ENCODE measurements at regions not wholly inside any gene's neighbourhood (a gene's known extent, or its start where the extent isn't known, plus 50 kb on each side); places are given as distances from the start of the nearest gene placed in this dataset.
"Not testable (repeated sequence)": the region's sequence is repeated elsewhere in the genome, so short reads cannot be mapped to it uniquely, and the experiment has no call there.

DNA sequence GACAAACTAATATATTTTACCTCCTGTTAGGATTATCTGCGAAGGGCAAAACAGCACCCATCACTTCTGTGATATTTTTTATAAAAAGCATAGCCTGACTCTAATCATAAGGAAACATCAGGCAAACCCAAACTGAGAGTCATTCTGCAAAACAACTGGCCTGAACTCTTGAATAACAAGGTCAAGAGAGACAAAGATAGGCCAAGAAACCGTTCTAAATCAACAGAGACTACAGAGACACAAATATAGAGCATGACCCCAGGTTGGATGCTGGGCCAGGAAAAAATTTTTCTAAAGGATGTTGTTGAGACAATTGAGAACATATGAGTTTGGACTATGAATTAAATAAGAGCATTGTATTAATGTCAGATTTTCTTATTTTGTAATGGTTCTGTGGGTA, 384.9 kb downstream of the NFIB start:
- Mint-ChIP-seq H3K4me1 (ENCODE audit: low read depth) (no peaks in the 10 kb centered on the region), H3K4me3 (no peak overlapping the region), H3K9me3 (ENCODE audit: insufficient read depth) (no peaks in the 10 kb centered on the region), H3K36me3 (ENCODE audit: low read depth) (no peaks in the 10 kb centered on the region), H3K27ac (no peak overlapping the region), H3K27me3 (ENCODE audit: low read depth) (no peaks in the 10 kb centered on the region)
- ChIA-PET CTCF (no interaction called here), POLR2A (no interaction called here)
- DNase-seq: no peak
- ATAC-seq: no peak

DNA sequence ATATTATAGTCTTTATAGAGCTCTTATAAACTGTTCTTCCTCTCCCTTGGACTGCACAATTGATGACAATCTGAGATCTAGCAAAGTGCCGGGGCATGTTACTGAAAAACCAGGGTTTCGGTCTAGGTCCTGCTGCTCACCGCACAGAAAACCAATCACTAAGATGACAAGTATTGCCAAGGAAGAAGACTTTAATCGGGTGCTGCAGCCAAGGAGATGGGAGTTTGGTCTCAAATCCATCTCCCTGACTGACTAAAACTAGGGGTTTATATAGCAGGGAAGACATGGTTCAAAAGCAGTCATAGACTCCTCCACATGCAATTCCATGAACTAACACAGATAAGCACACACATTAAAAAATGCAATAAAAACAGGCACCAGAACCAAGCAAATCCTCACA, 390.6 kb downstream of the NFIB start:
- Mint-ChIP-seq H3K27ac (no peak overlapping the region), H3K36me3 (ENCODE audit: low read depth) (no peaks in the 10 kb centered on the region), H3K9me3 (ENCODE audit: insufficient read depth) (peaks cover 6% of the 10 kb centered on the region), H3K4me3 (no peak overlapping the region), H3K27me3 (ENCODE audit: low read depth) (no peaks in the 10 kb centered on the region), H3K4me1 (ENCODE audit: low read depth) (no peaks in the 10 kb centered on the region)
- no peak for ATAC-seq
- ChIA-PET CTCF (no interaction called here), POLR2A (no interaction called here)
- no peak for DNase-seq

DNA sequence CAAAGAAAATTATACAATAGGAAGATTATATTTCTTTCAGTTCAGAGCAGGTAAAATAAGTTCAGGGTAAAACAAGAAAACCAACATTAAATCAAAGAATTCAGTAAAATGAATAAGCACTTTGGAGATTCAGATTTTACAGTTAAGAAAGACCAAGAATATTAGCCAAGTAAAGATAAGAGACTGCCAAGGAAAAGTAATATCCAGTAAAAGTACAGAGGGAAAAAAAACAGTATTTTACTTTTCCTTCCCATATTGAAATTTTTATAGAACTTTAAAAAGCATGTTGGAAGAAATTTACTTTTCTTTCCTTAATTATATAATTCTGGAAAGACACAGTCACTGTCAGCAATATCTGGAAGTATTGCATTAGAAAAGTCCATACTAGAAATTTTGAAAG, 393.4 kb downstream of the NFIB start:
- peaks cover 6% of the 10 kb centered on the region for H3K9me3 Mint-ChIP-seq (ENCODE audit: insufficient read depth)
- H3K36me3 Mint-ChIP-seq (ENCODE audit: low read depth): no peaks in the 10 kb centered on the region
- H3K27me3 Mint-ChIP-seq (ENCODE audit: low read depth): no peaks in the 10 kb centered on the region
- ChIA-PET CTCF (no interaction called here), POLR2A (no interaction called here)
- ATAC-seq: no peak
- no peaks in the 10 kb centered on the region for H3K4me1 Mint-ChIP-seq (ENCODE audit: low read depth)
- DNase-seq: no peak
- H3K4me3 Mint-ChIP-seq: no peak overlapping the region
- no peak overlapping the region for H3K27ac Mint-ChIP-seq

DNA sequence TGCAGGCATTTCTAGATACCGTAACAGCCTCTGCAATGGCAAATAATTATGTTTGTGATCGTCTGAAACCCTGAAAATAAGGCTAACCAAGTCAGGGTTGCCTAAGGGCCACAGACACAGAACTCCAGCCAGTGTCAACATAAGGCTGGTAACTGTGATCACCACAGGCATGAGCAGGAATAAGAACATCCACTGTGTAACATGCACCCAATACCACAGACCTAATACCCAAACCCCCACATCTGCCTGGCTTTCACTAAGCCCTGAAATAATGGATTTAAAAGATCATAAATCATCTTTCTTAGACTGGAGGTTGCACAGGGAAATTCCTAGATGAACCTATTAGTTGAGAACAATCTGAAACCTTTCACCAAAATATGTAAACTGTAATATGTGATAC, 394.5 kb downstream of the NFIB start:
- Mint-ChIP-seq H3K4me1 (ENCODE audit: low read depth) (no peaks in the 10 kb centered on the region), H3K27me3 (ENCODE audit: low read depth) (no peaks in the 10 kb centered on the region), H3K4me3 (no peak overlapping the region), H3K36me3 (ENCODE audit: low read depth) (no peaks in the 10 kb centered on the region), H3K9me3 (ENCODE audit: insufficient read depth) (peaks cover 6% of the 10 kb centered on the region), H3K27ac (no peak overlapping the region)
- CTCF ChIA-PET: no interaction called here
- DNase-seq (no peak), ATAC-seq (no peak)
- POLR2A ChIA-PET: no interaction called here

DNA sequence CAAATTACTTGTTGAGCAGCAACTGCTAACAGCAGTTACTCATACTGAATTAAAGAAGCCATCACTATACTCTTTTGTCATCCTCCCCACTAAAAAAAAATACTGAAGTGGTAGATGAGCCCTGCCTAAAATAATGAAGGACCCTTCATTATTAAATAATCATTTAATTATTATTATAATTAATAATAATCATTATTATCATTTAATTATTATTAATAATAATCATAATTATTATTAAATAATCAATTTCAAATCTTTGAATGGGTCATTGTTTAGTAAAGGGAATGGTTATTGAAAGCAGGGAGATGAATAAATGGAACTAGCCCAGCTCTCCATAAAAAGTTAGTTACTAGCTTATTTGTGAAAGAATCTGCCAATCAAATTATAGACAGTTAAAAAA, 396.4 kb downstream of the NFIB start:
- Mint-ChIP-seq H3K4me3 (no peak overlapping the region), H3K36me3 (ENCODE audit: low read depth) (no peaks in the 10 kb centered on the region), H3K27me3 (ENCODE audit: low read depth) (no peaks in the 10 kb centered on the region), H3K27ac (no peak overlapping the region), H3K4me1 (ENCODE audit: low read depth) (no peaks in the 10 kb centered on the region), H3K9me3 (ENCODE audit: insufficient read depth) (no peaks in the 10 kb centered on the region)
- no peak for ATAC-seq
- POLR2A ChIA-PET: no interaction called here
- DNase-seq: no peak
- CTCF ChIA-PET: no interaction called here

DNA sequence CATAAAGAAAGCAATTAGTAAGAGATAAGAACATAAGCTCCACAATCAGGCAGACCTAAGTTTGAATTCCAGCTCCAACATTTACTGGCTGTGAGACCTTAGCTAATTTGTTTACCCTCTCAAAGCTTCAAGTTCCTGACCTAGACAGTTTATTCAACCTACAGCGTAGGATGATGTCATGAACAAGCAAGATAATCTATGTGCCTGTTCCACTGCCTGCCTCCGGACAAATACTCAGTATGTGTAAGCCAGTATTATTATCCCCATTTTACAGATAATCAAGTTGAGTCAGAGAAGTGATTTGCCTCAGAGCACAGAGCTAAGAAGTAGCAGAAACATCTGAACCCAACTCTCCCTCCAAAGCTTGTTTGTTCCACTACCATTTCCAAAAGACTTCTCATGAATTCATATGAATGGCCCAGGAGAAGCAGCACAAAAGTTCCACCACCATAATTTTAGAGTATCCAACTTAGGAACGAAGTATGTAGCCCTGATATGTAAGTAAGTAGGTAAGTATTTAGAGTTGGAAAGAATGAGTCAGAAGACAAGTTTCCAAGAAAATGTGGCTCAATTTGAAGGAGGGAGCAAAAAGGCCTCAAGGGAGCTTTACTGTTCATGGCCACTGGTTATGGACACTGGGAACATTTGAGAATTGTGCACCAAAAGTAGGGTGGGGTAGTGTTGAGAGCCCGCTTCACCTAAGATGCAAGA, 398.2 kb downstream of the NFIB start:
- Mint-ChIP-seq H3K4me1 (ENCODE audit: low read depth) (no peaks in the 10 kb centered on the region), H3K36me3 (ENCODE audit: low read depth) (no peaks in the 10 kb centered on the region), H3K9me3 (ENCODE audit: insufficient read depth) (no peaks in the 10 kb centered on the region), H3K27ac (no peak overlapping the region), H3K27me3 (ENCODE audit: low read depth) (no peaks in the 10 kb centered on the region), H3K4me3 (no peak overlapping the region)
- CTCF ChIA-PET: no interaction called here
- POLR2A ChIA-PET: no interaction called here
- ATAC-seq (no peak), DNase-seq (no peak)

DNA sequence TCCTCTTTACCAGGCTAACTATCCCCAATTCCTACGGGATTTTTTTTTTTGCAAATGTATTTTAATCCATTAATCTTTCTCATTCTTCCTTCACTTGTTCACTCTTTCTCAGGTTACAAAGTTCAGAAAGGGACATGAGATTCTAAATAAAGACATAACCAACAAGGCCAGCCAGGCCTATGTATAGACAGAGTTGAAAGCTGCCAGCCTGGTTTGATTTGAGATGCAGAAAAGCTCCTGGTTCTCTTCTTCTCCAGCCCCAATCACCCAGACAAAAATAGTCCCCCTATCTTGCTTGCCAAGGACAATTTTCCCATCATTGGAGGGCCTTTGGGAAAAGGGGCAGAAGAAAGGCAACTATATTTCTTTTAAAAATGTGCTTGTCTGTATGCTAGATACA, 398.8 kb downstream of the NFIB start:
- Mint-ChIP-seq H3K4me3 (no peak overlapping the region), H3K4me1 (ENCODE audit: low read depth) (no peaks in the 10 kb centered on the region), H3K27me3 (ENCODE audit: low read depth) (no peaks in the 10 kb centered on the region), H3K9me3 (ENCODE audit: insufficient read depth) (no peaks in the 10 kb centered on the region), H3K36me3 (ENCODE audit: low read depth) (no peaks in the 10 kb centered on the region), H3K27ac (no peak overlapping the region)
- ChIA-PET CTCF (no interaction called here), POLR2A (no interaction called here)
- ATAC-seq (no peak), DNase-seq (no peak)

DNA sequence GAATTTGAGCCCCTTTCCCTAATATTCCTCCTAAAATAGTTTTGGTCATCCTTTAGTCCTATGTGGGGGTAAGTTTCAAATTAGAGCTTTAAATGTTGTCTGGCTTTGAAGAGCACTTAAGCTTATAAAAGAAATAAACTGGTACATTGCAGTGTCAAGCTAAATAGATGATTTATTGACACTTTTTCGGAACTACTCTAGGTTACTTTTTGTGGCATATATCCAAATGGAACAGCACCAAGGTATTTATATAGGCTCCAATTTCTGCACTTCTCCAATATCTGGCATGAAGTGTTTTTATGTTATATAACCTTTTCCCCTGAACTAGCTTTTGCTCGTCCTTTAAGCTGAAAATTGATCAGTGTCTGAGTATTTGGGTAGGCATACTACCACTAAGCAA, 402.5 kb downstream of the NFIB start:
- Mint-ChIP-seq H3K4me3 (no peak overlapping the region), H3K9me3 (ENCODE audit: insufficient read depth) (no peaks in the 10 kb centered on the region), H3K27me3 (ENCODE audit: low read depth) (no peaks in the 10 kb centered on the region), H3K36me3 (ENCODE audit: low read depth) (no peaks in the 10 kb centered on the region), H3K4me1 (ENCODE audit: low read depth) (no peaks in the 10 kb centered on the region), H3K27ac (no peak overlapping the region)
- ChIA-PET CTCF (no interaction called here), POLR2A (no interaction called here)
- ATAC-seq: no peak
- no peak for DNase-seq

DNA sequence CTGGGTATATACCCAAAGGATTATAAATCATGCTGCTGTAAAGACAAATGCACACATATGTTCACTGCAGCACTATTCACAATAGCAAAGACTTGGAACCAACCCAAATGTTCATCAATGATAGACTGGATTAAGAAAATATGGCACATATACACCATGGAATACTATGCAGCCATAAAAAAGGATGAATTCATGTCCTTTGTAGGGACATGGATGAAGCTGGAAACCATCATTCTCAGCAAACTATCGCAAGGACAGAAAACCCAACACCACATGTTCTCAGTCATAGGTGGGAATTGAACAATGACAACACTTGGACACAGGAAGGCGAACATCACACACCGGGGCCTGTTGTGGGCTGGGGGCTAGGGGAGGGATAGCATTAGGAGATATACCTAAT, 406.1 kb downstream of the NFIB start:
- POLR2A ChIA-PET; H3K27ac Mint-ChIP-seq; H3K9me3 Mint-ChIP-seq (ENCODE audit: insufficient read depth); H3K4me3 Mint-ChIP-seq; ATAC-seq; H3K27me3 Mint-ChIP-seq (ENCODE audit: low read depth); H3K36me3 Mint-ChIP-seq (ENCODE audit: low read depth); H3K4me1 Mint-ChIP-seq (ENCODE audit: low read depth); DNase-seq; CTCF ChIA-PET: not testable (repeated sequence)

DNA sequence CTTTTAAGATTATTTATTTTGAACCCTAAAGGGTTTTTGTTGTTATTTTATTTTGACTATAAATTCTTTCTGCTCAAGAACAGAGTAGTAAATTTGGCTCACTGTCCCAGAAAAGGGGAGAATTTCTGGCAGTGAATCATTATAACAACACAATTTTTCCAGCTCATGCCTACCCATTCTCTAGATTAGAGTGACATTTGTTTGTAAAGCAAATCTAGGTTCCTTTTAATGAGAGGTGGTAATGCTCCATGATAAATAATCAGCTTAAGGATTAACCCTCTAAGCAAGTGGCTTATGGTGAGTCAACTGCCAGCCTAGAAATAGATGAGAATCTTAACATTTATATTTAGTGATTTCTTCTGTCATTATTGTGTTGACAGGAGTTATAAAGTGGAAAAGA, 409.2 kb downstream of the NFIB start:
- no peaks in the 10 kb centered on the region for H3K36me3 Mint-ChIP-seq (ENCODE audit: low read depth)
- ChIA-PET CTCF (no interaction called here), POLR2A (no interaction called here)
- DNase-seq (no peak), ATAC-seq (no peak)
- no peak overlapping the region for H3K27ac Mint-ChIP-seq
- H3K9me3 Mint-ChIP-seq (ENCODE audit: insufficient read depth): no peaks in the 10 kb centered on the region
- H3K27me3 Mint-ChIP-seq (ENCODE audit: low read depth): no peaks in the 10 kb centered on the region
- H3K4me3 Mint-ChIP-seq: no peak overlapping the region
- H3K4me1 Mint-ChIP-seq (ENCODE audit: low read depth): no peaks in the 10 kb centered on the region

DNA sequence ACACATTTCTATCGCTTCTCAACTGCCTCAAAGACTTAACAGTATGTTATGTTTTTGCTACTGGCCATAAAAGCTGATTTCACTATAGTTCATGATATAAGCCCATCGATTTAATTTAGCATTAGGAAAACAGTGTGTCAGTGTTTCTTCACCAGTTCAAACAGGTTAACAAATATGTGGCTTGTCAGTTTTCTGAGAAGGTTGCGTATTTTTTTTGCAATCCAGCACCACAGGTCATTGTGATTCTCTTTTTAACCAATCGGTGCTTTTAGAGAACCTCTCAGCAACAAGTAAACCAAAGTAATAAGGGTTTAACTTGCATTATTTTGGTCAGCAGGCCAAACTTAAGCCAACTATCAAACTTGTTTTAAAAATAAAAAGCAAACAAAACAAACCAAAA, 409.6 kb downstream of the NFIB start:
- H3K9me3 Mint-ChIP-seq (ENCODE audit: insufficient read depth): no peaks in the 10 kb centered on the region
- H3K4me1 Mint-ChIP-seq (ENCODE audit: low read depth): no peaks in the 10 kb centered on the region
- H3K27me3 Mint-ChIP-seq (ENCODE audit: low read depth): no peaks in the 10 kb centered on the region
- H3K27ac Mint-ChIP-seq: no peak overlapping the region
- H3K4me3 Mint-ChIP-seq: no peak overlapping the region
- ChIA-PET CTCF (no interaction called here), POLR2A (no interaction called here)
- no peak for ATAC-seq
- H3K36me3 Mint-ChIP-seq (ENCODE audit: low read depth): no peaks in the 10 kb centered on the region
- no peak for DNase-seq

DNA sequence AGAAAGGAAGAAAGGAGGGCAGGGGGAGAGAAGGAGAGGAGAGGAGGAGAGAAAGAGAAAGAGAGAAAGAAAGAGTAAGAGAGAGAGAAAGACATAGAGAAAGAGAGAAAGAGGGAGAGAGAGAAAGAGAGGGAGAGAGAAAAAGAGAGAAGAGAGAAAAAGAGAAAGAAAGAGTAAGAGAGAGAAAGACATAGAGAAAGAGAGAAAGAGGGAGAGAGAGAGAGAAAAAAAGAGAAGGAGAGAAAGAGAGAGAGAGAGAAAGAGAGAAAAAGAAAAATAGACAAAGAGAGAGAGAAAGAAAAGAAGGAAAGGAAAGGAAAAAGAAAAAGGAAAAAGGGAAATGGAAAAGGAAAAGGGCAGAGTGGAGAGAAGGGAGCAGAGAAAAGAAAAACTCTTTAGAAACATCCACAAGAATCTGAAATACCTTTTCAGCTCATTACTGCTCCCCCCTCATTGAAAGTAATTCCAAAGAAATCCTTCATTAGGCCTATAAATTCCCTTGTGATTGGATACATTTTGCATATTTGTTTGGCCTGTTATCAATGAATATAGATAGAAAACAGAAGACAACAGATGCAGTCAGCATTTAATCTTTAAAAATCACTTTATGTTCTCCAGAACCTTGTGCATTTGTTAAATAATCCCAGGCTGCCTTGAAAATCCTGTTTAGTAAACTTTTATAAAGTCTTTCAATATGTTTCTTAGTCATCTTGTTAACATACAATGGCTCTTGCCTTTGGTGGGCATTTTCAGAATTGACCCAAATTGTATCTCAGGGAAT, 411.5 kb downstream of the NFIB start:
- POLR2A ChIA-PET: no interaction called here
- no peak for DNase-seq
- H3K27ac Mint-ChIP-seq: no peak overlapping the region
- no peaks in the 10 kb centered on the region for H3K36me3 Mint-ChIP-seq (ENCODE audit: low read depth)
- H3K27me3 Mint-ChIP-seq (ENCODE audit: low read depth): no peaks in the 10 kb centered on the region
- CTCF ChIA-PET: no interaction called here
- no peaks in the 10 kb centered on the region for H3K4me1 Mint-ChIP-seq (ENCODE audit: low read depth)
- ATAC-seq: no peak
- H3K4me3 Mint-ChIP-seq: no peak overlapping the region
- H3K9me3 Mint-ChIP-seq (ENCODE audit: insufficient read depth): no peaks in the 10 kb centered on the region

DNA sequence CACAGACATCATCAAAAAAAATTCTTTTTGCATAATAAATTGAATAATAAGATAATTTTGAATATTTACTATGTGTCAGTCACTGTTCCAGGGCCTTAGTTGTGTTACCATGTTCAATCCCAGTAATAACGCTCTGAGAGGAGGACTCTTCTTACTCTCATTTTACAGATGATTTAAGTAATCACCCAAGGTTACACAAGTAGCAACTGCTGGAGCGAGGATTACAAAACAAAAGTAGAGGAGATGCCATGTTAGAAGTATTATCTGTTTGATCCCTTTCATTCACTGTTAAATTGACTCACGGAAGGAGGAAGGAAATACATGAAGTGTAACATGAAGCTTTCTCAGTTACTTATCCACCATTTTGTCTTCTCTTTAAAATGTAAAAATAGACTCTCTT, 412.8 kb downstream of the NFIB start:
- H3K4me3 Mint-ChIP-seq: no peak overlapping the region
- ChIA-PET POLR2A (no interaction called here), CTCF (no interaction called here)
- no peak for DNase-seq
- no peak overlapping the region for H3K27ac Mint-ChIP-seq
- no peaks in the 10 kb centered on the region for H3K4me1 Mint-ChIP-seq (ENCODE audit: low read depth)
- H3K9me3 Mint-ChIP-seq (ENCODE audit: insufficient read depth): no peaks in the 10 kb centered on the region
- H3K36me3 Mint-ChIP-seq (ENCODE audit: low read depth): no peaks in the 10 kb centered on the region
- no peaks in the 10 kb centered on the region for H3K27me3 Mint-ChIP-seq (ENCODE audit: low read depth)
- no peak for ATAC-seq
